Chondrocyte (in vitro differentiated cells): ENCODE measurements at regions not wholly inside any gene's neighbourhood (a gene's known extent, or its start where the extent isn't known, plus 50 kb on each side); places are given as distances from the start of the nearest gene placed in this dataset.

Experiments
- DNase-seq: peaks from one replicate; pipeline ENCODE4 v3.0.0; 2021; ENCODE audit warnings: mixed read lengths, low spot score
- H3K27ac Mint-ChIP-seq: one replicate; pipeline ENCODE4 v1.8.0; 2021; ENCODE audit warnings: mild to moderate bottlenecking, moderate library complexity, mixed read lengths; ENCODE audit not compliant: unreplicated experiment
- H3K27me3 Mint-ChIP-seq: 2 replicates; pipeline ENCODE4 v1.8.0; 2021; ENCODE audit warnings: low read depth, mixed read lengths
- H3K36me3 Mint-ChIP-seq: 2 replicates; pipeline ENCODE4 v1.8.0; 2021; ENCODE audit warnings: low read depth, mixed read lengths
- H3K4me1 Mint-ChIP-seq: 2 replicates; pipeline ENCODE4 v1.8.0; 2021; ENCODE audit warnings: low read depth, mild to moderate bottlenecking, mixed read lengths
- H3K4me3 Mint-ChIP-seq: one replicate; pipeline ENCODE4 v1.8.0; 2021; ENCODE audit warnings: mild to moderate bottlenecking, moderate library complexity, mixed read lengths; ENCODE audit not compliant: unreplicated experiment
- H3K9me3 Mint-ChIP-seq: 2 replicates; pipeline ENCODE4 v1.8.0; 2021; ENCODE audit warnings: low read depth, mixed read lengths
- TF ChIP-seq, protein P1 (sequence below): fragments of 200-600 bp; sonication (generic); IDR thresholded peaks from 2 replicates; pipeline ENCODE4 v1.5.0; 2021; ENCODE audit warnings: antibody characterized with exemption, mild to moderate bottlenecking, moderate library complexity

DNA sequence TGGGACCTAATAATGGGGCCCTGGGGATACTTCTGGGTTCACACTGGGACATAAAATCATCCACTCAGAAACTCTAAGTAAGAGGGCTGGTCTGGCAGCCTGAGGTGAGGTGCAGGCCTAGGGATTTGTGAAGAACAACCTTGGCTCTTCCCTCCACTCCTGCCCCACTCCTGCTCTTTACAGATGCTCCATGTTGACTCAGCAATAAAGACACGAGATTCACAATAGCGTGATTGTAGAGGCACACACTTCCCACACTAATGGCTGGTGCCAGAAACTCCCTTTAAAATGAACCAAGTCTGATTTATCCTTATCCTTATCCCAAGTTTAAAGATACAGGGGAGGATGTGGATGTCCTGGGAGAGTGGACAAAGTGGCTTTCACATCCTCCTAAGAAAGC is 228.2 kb downstream of the ACTR3 start:
- DNase-seq: no peak
- H3K36me3 Mint-ChIP-seq: no peaks in the 10 kb centered on the region
- no peak overlapping the region for H3K4me3 Mint-ChIP-seq
- H3K27me3 Mint-ChIP-seq: peaks cover 6% of the 10 kb centered on the region
- H3K9me3 Mint-ChIP-seq: no peaks in the 10 kb centered on the region
- H3K27ac Mint-ChIP-seq: no peak overlapping the region
- H3K4me1 Mint-ChIP-seq: no peaks in the 10 kb centered on the region
- TF ChIP-seq, protein P1, sequence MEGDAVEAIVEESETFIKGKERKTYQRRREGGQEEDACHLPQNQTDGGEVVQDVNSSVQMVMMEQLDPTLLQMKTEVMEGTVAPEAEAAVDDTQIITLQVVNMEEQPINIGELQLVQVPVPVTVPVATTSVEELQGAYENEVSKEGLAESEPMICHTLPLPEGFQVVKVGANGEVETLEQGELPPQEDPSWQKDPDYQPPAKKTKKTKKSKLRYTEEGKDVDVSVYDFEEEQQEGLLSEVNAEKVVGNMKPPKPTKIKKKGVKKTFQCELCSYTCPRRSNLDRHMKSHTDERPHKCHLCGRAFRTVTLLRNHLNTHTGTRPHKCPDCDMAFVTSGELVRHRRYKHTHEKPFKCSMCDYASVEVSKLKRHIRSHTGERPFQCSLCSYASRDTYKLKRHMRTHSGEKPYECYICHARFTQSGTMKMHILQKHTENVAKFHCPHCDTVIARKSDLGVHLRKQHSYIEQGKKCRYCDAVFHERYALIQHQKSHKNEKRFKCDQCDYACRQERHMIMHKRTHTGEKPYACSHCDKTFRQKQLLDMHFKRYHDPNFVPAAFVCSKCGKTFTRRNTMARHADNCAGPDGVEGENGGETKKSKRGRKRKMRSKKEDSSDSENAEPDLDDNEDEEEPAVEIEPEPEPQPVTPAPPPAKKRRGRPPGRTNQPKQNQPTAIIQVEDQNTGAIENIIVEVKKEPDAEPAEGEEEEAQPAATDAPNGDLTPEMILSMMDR: no peak

DNA sequence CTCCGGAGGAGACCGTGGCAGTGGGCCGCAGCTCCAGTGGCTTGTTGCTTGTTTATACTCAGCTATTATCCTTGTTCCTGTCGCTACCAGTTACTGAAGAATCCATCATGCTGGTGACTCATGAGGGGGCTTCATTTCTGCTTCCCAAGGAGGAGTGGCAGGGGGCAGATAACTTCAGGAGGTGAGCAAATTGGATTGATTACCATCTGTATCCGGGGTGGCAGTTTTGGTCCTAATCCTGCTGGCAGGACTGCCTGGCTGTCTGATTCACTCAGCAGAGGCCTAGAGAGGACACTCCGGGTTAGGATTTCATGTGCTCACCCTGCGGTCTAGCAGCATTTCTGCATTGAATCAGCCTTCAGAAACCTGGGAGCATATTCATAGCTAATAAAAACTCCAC is 230.0 kb downstream of the ACTR3 start:
- no peak for DNase-seq
- H3K36me3 Mint-ChIP-seq: no peaks in the 10 kb centered on the region
- TF ChIP-seq, protein P1: no peak
- H3K4me1 Mint-ChIP-seq: no peaks in the 10 kb centered on the region
- no peak overlapping the region for H3K27ac Mint-ChIP-seq
- no peak overlapping the region for H3K4me3 Mint-ChIP-seq
- no peaks in the 10 kb centered on the region for H3K9me3 Mint-ChIP-seq
- H3K27me3 Mint-ChIP-seq: peaks cover 6% of the 10 kb centered on the region

DNA sequence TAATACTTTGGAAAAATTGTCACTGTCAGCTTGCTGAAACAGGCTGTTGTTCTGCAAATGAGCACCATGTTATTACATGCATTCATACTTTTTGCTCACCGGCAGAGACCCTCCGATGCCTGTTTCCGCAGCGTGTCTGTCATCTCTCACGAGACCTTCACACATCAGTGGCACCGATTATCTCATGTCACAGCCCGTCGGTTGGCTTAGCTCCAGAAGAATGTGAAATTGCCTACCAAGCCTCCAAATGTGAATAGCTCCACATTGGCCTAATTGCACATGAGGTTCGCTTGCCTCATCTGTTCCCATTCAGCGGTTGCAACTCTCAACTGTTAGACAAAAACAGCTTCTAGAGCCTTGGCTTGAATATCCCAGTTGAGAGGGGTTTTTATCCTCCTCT is 233.0 kb downstream of the ACTR3 start:
- no peak overlapping the region for H3K27ac Mint-ChIP-seq
- H3K36me3 Mint-ChIP-seq: no peaks in the 10 kb centered on the region
- H3K9me3 Mint-ChIP-seq: no peaks in the 10 kb centered on the region
- DNase-seq: no peak
- TF ChIP-seq, protein P1: no peak
- H3K27me3 Mint-ChIP-seq: peaks cover 6% of the 10 kb centered on the region
- no peak overlapping the region for H3K4me3 Mint-ChIP-seq
- no peaks in the 10 kb centered on the region for H3K4me1 Mint-ChIP-seq

DNA sequence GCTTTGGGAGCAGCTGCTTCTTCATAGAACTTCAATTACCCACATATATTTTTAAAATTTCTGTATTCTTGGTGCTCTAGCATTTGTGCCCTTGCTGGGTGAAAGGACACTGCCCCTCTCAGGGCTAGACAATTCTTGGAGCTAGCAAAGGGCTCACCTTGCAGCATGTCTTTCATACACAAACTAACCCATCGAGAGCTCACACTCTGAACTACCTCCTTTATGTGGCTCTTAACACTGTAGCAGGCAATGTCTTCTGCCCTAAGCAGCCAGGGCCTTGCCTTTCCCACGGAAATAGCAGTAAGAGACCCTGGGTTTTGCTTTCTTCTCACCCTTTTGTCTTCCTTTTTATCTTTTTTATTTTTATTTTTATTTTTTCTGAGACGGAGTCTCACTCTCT is 234.0 kb downstream of the ACTR3 start:
- H3K27ac Mint-ChIP-seq: no peak overlapping the region
- H3K9me3 Mint-ChIP-seq: no peaks in the 10 kb centered on the region
- H3K27me3 Mint-ChIP-seq: peaks cover 6% of the 10 kb centered on the region
- no peak overlapping the region for H3K4me3 Mint-ChIP-seq
- TF ChIP-seq, protein P1: no peak
- DNase-seq: no peak
- H3K36me3 Mint-ChIP-seq: no peaks in the 10 kb centered on the region
- H3K4me1 Mint-ChIP-seq: no peaks in the 10 kb centered on the region

DNA sequence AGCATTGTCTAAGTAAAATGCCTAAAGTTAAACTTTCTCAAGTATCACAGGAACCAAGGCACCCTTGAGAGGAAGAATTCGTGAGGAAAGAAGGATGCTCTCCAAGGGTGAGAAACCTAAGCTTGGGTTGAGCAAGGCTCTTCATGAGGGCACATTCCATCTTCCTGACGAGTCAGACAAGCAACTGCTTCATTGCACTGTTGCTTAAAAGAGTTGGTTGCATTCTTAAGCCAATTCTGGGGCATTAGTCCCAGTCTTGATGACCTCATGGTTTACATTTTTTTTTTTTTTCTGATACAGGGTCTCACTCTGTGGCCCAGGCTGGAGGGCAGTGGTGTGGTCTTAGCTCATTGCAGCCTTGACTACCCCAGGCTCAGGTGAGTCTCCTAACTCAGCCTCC is 237.5 kb downstream of the ACTR3 start:
- Mint-ChIP-seq H3K9me3 (peaks cover 3% of the 10 kb centered on the region), H3K36me3 (no peaks in the 10 kb centered on the region), H3K4me3 (no peak overlapping the region), H3K27me3 (peaks cover 1% of the 10 kb centered on the region), H3K27ac (no peak overlapping the region), H3K4me1 (no peaks in the 10 kb centered on the region)
- TF ChIP-seq, protein P1: no peak
- no peak for DNase-seq
